SK-N-SH treated with all-trans-retinoic acid at 6 μM for 48 hours (cell line): ENCODE measurements at regions not wholly inside any gene's neighbourhood (a gene's known extent, or its start where the extent isn't known, plus 50 kb on each side); places are given as distances from the start of the nearest gene placed in this dataset.

ENCODE experiments used
- RARB ChIP-seq: fragments of 250-450 bp; sonication (Bioruptor Pico); IDR thresholded peaks from 2 replicates; pipeline ENCODE4 v1.8.0; 2021; ENCODE audit warnings: mild to moderate bottlenecking, moderate library complexity
- TCF4 ChIP-seq: fragments of 250-450 bp; sonication (Bioruptor Pico); IDR thresholded peaks from 2 replicates; pipeline ENCODE4 v1.8.0; 2021; ENCODE audit warnings: mild to moderate bottlenecking, moderate library complexity, borderline replicate concordance
- ZNF8 ChIP-seq: fragments of 450-650 bp; formaldehyde crosslinking; IDR thresholded peaks from 2 replicates; pipeline ENCODE4 v1.5.0; 2020; ENCODE audit warnings: mild to moderate bottlenecking, moderate library complexity

DNA sequence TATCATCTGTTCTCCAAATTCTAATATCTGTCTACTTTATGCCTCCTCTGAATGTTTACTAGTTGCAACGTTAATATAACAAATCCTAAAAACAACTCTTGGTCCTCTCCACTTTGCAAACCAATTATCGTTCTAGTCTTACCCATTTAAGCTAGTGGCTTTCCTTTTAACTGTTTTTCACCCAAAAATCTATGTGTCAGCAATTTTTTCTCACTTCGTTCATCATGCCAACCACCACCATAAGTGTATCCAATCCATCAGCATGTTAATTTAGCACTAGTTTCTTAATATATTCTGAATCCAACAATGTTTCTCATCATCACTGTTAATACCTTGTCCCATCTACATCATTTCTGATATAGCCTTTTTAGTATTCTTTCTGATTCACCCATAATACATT, 90.0 kb upstream of the RORB start:
- TF ChIP-seq RARB (CRISPR knock-in tag): no peak
- TF ChIP-seq TCF4 (CRISPR knock-in tag): no peak
- no peak for TF ChIP-seq ZNF8 (CRISPR knock-in tag)
